H1 (cell line): ENCODE measurements at regions not wholly inside any gene's neighbourhood (a gene's known extent, or its start where the extent isn't known, plus 50 kb on each side); places are given as distances from the start of the nearest gene placed in this dataset.

Experiments
- CHD7 ChIP-seq: fragments of 300-600 bp; sonication (generic); IDR thresholded peaks from 2 replicates; pipeline ENCODE4 v1.7.1; 2012; ENCODE audit warnings: low read length, moderate library complexity, mild to moderate bottlenecking, inconsistent platforms; ENCODE audit not compliant: insufficient replicate concordance

DNA sequence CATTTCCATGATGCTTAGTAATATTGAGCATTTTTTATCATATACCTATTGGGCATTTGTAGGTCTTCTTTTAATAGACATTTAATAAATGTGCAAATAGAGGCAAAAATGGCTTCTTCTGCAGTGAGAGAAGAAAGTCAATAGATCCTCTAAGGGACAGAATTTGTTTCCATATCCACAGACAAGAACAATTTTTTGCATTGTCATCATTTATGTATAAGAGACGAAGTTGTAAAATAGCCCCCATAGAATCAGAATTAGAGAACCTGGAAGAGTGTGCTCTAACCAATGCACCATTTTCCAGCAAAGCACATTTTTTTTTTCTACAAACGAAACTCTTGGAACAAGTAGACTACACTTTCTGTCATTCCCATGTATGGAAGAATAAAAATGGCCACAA lies 365.1 kb upstream of the PDE3A start (continued):
- TF ChIP-seq CHD7: no peak
- TF ChIP-seq, all 59 proteins: peak for 1
